GM12878 (cell line): ENCODE measurements at regions not wholly inside any gene's neighbourhood (a gene's known extent, or its start where the extent isn't known, plus 50 kb on each side); places are given as distances from the start of the nearest gene placed in this dataset.

ENCODE experiments used
- ATAC-seq: fragments of 200-7000 bp; cut with Tn5 transposase; 3 replicates; pipeline ENCODE4 v1.9.1; 2020; ENCODE audit warnings: mild to moderate bottlenecking, moderate library complexity
- BruUV-seq: library from RNA; stranded (reverse); fragments of 400-500 nt; replicated peaks from 2 replicates; lab custom pipeline; 2021; lab: Mats Ljungman, UMichigan
- CTCF ChIA-PET: fragments of 300-600 bp; sonication (Branson Sonifier 250); formaldehyde crosslinking; extraction: SDS; loops from one replicate; lab custom pipeline; 2021; ENCODE audit warnings: inconsistent platforms; lab: Yijun Ruan, JAX
- POLR2A ChIA-PET: fragments of 350-600 bp; formaldehyde crosslinking; extraction: SDS; loops from one replicate; lab custom pipeline; 2021; ENCODE audit warnings: inconsistent platforms; lab: Charles Lee
- RAD21 ChIA-PET: fragments of 300-600 bp; sonication (Branson Sonifier 250); formaldehyde crosslinking; loops from one replicate; lab custom pipeline; 2023; ENCODE audit warnings: antibody characterized with exemption; ENCODE audit not compliant: unreplicated experiment; lab: Charles Lee
- SMC1A ChIA-PET: fragments of 300-600 bp; sonication (Branson Sonifier 250); formaldehyde crosslinking; loops from one replicate; lab custom pipeline; 2023; ENCODE audit not compliant: unreplicated experiment, uncharacterized antibody; lab: Charles Lee
- DNase-seq: peaks from one replicate; pipeline ENCODE4 v3.0.0-alpha.2; 2011; ENCODE audit warnings: low read depth, low spot score
- FAIRE-seq: peaks from 3 replicates; lab custom pipeline; 2011; peaks lifted over from hg19 to GRCh38; lab: Jason Lieb, UNC
- H2AFZ ChIP-seq: 2 replicates; pipeline ENCODE4 v1.6.0; 2011; ENCODE audit warnings: low read depth, low read length, control low read depth; ENCODE audit not compliant: control insufficient read depth
- H3K27ac ChIP-seq: 2 replicates; pipeline ENCODE4 v1.5.1; 2011; ENCODE audit warnings: control low read depth; ENCODE audit not compliant: control insufficient read depth, insufficient read depth
- H3K27me3 ChIP-seq, 2 experiments: replicated peaks in 1 of 2; 2 replicates each; pipeline versions ENCODE4 v1.6.0 to v1.6.1; 2011; ENCODE audit warnings: low read length in 1 of 2; ENCODE audit not compliant: control insufficient read depth in 2 of 2, insufficient read depth in 2 of 2
- H3K36me3 ChIP-seq, 2 experiments: 2 replicates each; pipeline ENCODE4 v1.5.1; 2011; ENCODE audit warnings: low read length in 1 of 2; ENCODE audit not compliant: control insufficient read depth in 2 of 2, insufficient read depth in 2 of 2
- H3K4me1 ChIP-seq: 2 replicates; pipeline ENCODE4 v1.6.1; 2011; ENCODE audit warnings: mild to moderate bottlenecking, low read length, moderate library complexity, mixed read lengths; ENCODE audit not compliant: control insufficient read depth, insufficient read depth
- H3K4me2 ChIP-seq: 2 replicates; pipeline ENCODE4 v1.6.0; 2011; ENCODE audit warnings: control low read depth; ENCODE audit not compliant: control insufficient read depth, insufficient read depth
- H3K4me3 ChIP-seq: fragments of 200-600 bp; sonication (generic); 2 replicates; pipeline ENCODE4 v1.5.1; 2016
- H3K79me2 ChIP-seq: 2 replicates; pipeline ENCODE4 v1.6.0; 2011; ENCODE audit warnings: low read length; ENCODE audit not compliant: control insufficient read depth, insufficient read depth
- H3K9ac ChIP-seq: 2 replicates; pipeline ENCODE4 v1.8.0; 2011; ENCODE audit warnings: low read length, control low read depth, mixed read lengths; ENCODE audit not compliant: control insufficient read depth, insufficient read depth
- H3K9me3 ChIP-seq: replicated peaks from 3 replicates; pipeline ENCODE4 v1.5.1; 2011; ENCODE audit warnings: mild to moderate bottlenecking, low read length; ENCODE audit not compliant: control insufficient read depth, insufficient read depth
- H4K20me1 ChIP-seq: 2 replicates; pipeline ENCODE4 v1.6.0; 2011; ENCODE audit not compliant: control insufficient read depth, insufficient read depth
- HCFC1 ChIP-seq: fragments of 150-350 bp; IDR thresholded peaks from 2 replicates; pipeline ENCODE4 v1.6.1; 2014; ENCODE audit warnings: low read length
- HDAC6 ChIP-seq: fragments of 200-600 bp; sonication (generic); IDR thresholded peaks from one replicate; pipeline ENCODE4 v1.8.0; 2017; ENCODE audit warnings: antibody characterized with exemption; ENCODE audit not compliant: unreplicated experiment
- MLLT1 ChIP-seq: fragments of 450-650 bp; IDR thresholded peaks from 2 replicates; pipeline ENCODE4 v1.6.1; 2016; ENCODE audit warnings: mild to moderate bottlenecking
- NFIC ChIP-seq: IDR thresholded peaks from 2 replicates; pipeline ENCODE4 v1.6.1; 2012; ENCODE audit warnings: low read depth, mild to moderate bottlenecking, inconsistent platforms, low read length, moderate library complexity
- NR2C2 ChIP-seq: IDR thresholded peaks from 2 replicates; pipeline ENCODE4 v1.6.1; 2011; ENCODE audit warnings: borderline replicate concordance, low read depth; ENCODE audit not compliant: control insufficient read depth, insufficient read length
- POU2F2 ChIP-seq: IDR thresholded peaks from 3 replicates; pipeline ENCODE4 v1.6.1; 2011; ENCODE audit warnings: low read depth, mild to moderate bottlenecking, low read length, borderline replicate concordance
- REST ChIP-seq: IDR thresholded peaks from 2 replicates; pipeline ENCODE4 v1.6.1; 2012; ENCODE audit warnings: mild to moderate bottlenecking, low read depth, low read length
- SMAD5 ChIP-seq: IDR thresholded peaks from 2 replicates; pipeline ENCODE4 v1.6.1; 2016; ENCODE audit warnings: antibody characterized with exemption, low read depth
- SUPT20H ChIP-seq: IDR thresholded peaks from 2 replicates; pipeline ENCODE4 v1.6.1; 2011; ENCODE audit warnings: low read depth, mild to moderate bottlenecking, low read length, moderate library complexity, borderline replicate concordance; ENCODE audit not compliant: control insufficient read depth
- ZNF24 ChIP-seq: fragments of 450-650 bp; IDR thresholded peaks from 2 replicates; pipeline ENCODE4 v1.6.1; 2017; ENCODE audit warnings: antibody characterized with exemption, mild to moderate bottlenecking
- WGBS: methylation state at CpG from one replicate; pipeline ENCODE4 v1.1.6; 2016; ENCODE audit warnings: low lambda C conversion rate; ENCODE audit not compliant: insufficient replicate concordance, insufficient coverage; ENCODE audit errors: missing lambda C conversion rate; 5-methylcytosine and 5-hydroxymethylcytosine counted together
- in situ Hi-C: fragments of 300-500 bp; cut with MboI; formaldehyde crosslinking; loops from 9 replicates; pipeline ENCODE4 v1.14.3; 2018; ENCODE audit warnings: mixed read lengths
- intact Hi-C: fragments of 100-400 bp; cut with micrococcal nuclease; formaldehyde crosslinking; loops from one replicate; pipeline ENCODE4 v1.14.2; 2022; ENCODE audit not compliant: unreplicated experiment
- TF ChIP-seq, protein P1 (sequence below): IDR thresholded peaks from 2 replicates; pipeline ENCODE4 v1.6.1; 2012; ENCODE audit warnings: improper control_type of control experiment, low read depth, low read length; ENCODE audit not compliant: insufficient replicate concordance
- TF ChIP-seq, protein P2 (sequence below): IDR thresholded peaks from 2 replicates; pipeline ENCODE4 v1.6.1; 2012; ENCODE audit warnings: low read depth, low read length, improper control_type of control experiment

DNA sequence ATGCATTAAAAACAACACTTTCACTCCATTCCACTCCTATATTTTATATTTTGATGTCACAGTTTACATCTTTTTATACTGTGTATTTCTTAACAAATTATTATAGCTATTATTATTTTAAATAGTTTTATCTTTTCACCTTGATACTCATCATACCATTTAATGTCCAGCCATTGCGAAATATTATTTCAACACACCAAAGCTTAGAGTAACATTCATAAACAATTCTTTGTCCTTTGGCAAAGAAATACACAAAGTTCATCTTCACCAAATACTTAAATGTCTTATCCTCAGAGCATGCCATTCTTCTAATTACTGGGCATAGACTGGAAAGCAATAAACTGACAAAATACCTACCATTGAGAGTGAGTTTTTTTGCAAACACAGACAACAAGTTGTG, 1963.4 kb upstream of the FLRT2 start (continued):
- TF ChIP-seq REST (no peak), HDAC6 (no peak)

DNA sequence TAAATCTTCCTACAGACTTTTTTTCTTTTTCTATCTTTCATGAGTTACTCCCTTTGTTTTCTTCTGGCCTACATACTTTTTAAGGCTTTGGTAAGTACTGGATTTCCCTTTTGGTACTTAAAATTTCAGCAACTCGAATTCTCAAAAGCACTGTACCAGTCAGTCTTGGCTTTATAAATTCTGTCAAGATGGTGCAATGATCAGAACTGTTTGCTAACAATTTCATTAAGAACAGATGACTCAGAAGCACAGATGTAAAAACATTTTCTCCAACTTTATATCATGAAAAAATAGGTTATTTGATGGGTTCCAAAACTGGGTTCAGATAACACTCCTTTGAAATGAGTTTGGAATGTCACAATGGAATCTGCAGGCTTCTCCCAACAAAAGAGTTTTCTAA, 1961.8 kb upstream of the FLRT2 start:
- in situ Hi-C loops (no loop called here), intact Hi-C loops (no loop called here)
- no peaks in the 10 kb centered on the region for H3K9me3 ChIP-seq
- CTCF ChIA-PET = no interaction called here
- no peak overlapping the region for H3K27ac ChIP-seq
- BruUV-seq = no TSS peak
- SMC1A ChIA-PET = no interaction called here
- RAD21 ChIA-PET = no interaction called here
- H3K9ac ChIP-seq = no peak overlapping the region
- POLR2A ChIA-PET = no interaction called here
- DNase-seq = no peak
- no peaks in the 10 kb centered on the region for H3K27me3 ChIP-seq
- no peaks in the 10 kb centered on the region for H4K20me1 ChIP-seq
- no peak overlapping the region for H2AFZ ChIP-seq
- no peaks in the 10 kb centered on the region for H3K79me2 ChIP-seq
- no peak overlapping the region for H3K4me3 ChIP-seq
- no peaks in the 10 kb centered on the region for H3K4me1 ChIP-seq
- no peak overlapping the region for H3K4me2 ChIP-seq
- 0% methylated on average over 1 of the region's 1 CpG for WGBS
- no peaks in the 10 kb centered on the region for H3K36me3 ChIP-seq
- no peak for FAIRE-seq
- no peak for ATAC-seq
- TF ChIP-seq, protein P1, sequence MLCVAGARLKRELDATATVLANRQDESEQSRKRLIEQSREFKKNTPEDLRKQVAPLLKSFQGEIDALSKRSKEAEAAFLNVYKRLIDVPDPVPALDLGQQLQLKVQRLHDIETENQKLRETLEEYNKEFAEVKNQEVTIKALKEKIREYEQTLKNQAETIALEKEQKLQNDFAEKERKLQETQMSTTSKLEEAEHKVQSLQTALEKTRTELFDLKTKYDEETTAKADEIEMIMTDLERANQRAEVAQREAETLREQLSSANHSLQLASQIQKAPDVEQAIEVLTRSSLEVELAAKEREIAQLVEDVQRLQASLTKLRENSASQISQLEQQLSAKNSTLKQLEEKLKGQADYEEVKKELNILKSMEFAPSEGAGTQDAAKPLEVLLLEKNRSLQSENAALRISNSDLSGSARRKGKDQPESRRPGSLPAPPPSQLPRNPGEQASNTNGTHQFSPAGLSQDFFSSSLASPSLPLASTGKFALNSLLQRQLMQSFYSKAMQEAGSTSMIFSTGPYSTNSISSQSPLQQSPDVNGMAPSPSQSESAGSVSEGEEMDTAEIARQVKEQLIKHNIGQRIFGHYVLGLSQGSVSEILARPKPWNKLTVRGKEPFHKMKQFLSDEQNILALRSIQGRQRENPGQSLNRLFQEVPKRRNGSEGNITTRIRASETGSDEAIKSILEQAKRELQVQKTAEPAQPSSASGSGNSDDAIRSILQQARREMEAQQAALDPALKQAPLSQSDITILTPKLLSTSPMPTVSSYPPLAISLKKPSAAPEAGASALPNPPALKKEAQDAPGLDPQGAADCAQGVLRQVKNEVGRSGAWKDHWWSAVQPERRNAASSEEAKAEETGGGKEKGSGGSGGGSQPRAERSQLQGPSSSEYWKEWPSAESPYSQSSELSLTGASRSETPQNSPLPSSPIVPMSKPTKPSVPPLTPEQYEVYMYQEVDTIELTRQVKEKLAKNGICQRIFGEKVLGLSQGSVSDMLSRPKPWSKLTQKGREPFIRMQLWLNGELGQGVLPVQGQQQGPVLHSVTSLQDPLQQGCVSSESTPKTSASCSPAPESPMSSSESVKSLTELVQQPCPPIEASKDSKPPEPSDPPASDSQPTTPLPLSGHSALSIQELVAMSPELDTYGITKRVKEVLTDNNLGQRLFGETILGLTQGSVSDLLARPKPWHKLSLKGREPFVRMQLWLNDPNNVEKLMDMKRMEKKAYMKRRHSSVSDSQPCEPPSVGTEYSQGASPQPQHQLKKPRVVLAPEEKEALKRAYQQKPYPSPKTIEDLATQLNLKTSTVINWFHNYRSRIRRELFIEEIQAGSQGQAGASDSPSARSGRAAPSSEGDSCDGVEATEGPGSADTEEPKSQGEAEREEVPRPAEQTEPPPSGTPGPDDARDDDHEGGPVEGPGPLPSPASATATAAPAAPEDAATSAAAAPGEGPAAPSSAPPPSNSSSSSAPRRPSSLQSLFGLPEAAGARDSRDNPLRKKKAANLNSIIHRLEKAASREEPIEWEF = no peak
- no peak for TF ChIP-seq NR2C2
- no peak for TF ChIP-seq ZNF24
- TF ChIP-seq HCFC1 = no peak
- TF ChIP-seq MLLT1 = no peak
- TF ChIP-seq, protein P2, sequence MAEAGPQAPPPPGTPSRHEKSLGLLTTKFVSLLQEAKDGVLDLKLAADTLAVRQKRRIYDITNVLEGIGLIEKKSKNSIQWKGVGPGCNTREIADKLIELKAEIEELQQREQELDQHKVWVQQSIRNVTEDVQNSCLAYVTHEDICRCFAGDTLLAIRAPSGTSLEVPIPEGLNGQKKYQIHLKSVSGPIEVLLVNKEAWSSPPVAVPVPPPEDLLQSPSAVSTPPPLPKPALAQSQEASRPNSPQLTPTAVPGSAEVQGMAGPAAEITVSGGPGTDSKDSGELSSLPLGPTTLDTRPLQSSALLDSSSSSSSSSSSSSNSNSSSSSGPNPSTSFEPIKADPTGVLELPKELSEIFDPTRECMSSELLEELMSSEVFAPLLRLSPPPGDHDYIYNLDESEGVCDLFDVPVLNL = no peak
- no peak for TF ChIP-seq SUPT20H
- no peak for TF ChIP-seq NFIC
- no peak for TF ChIP-seq POU2F2
- TF ChIP-seq SMAD5 = no peak
